ENCODE measurements at regions not wholly inside any gene's neighbourhood (a gene's known extent, or its start where the extent isn't known, plus 50 kb on each side); places are given as distances from the start of the nearest gene placed in this dataset.

DNA sequence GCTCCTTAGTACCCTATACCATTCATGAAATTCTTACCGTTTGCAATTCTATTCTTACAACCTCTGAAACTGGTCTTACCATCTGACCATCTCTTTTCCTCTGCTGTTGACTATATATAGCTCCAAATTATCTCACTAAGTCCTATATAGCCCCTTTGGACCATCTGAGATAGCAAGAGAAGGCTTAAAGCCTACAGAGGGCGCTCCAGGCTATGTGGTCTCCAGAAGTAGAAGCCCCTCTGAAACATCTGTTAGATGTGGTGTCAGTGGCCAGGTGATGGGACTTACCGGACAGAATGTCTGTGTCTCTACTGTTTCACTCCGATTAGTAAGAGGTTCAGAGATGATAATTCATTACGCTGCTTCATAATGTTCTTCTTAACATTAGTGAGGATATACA, 140.7 kb upstream of the BMP2 start:
- H3K79me2 ChIP-seq (ENCODE audit: insufficient read depth) = no peaks in the 10 kb centered on the region
- no peak overlapping the region for H3K4me2 ChIP-seq
- H3K9me2 ChIP-seq = no peaks in the 10 kb centered on the region
- H3K4me1 ChIP-seq (ENCODE audit: control insufficient read depth in 1 of 2, insufficient read depth in 2 of 2, low read depth in 1 of 2, low read length in 1 of 2) = no peaks in the 10 kb centered on the region
- no peak overlapping the region for H3K9ac ChIP-seq
- H3K4me3 ChIP-seq (ENCODE audit: low read depth in 2 of 2, low read length in 1 of 2) = no peak overlapping the region
- no peak overlapping the region for H3K27ac ChIP-seq (ENCODE audit: low read depth in 2 of 2, low read length in 1 of 2)
- ChIA-PET CTCF (no interaction called here), POLR2A (no interaction called here)
- no peaks in the 10 kb centered on the region for H3K9me3 ChIP-seq
- no peaks in the 10 kb centered on the region for H3K36me3 ChIP-seq (replicated peaks in 1 of 2; ENCODE audit: control insufficient read depth in 1 of 2, insufficient read depth in 2 of 2, low read length in 1 of 2)
- no peak for DNase-seq
- no peak overlapping the region for H2AFZ ChIP-seq (ENCODE audit: low read depth)
- WGBS (ENCODE audit: low lambda C conversion rate) = 29% methylated on average over 5 of the region's 5 CpGs
- H4K20me1 ChIP-seq (ENCODE audit: insufficient read depth) = no peaks in the 10 kb centered on the region
- H3K27me3 ChIP-seq (ENCODE audit: insufficient read depth) = no peaks in the 10 kb centered on the region; the same call in 1 of the 2 replicates
- TF ChIP-seq, protein P1, sequence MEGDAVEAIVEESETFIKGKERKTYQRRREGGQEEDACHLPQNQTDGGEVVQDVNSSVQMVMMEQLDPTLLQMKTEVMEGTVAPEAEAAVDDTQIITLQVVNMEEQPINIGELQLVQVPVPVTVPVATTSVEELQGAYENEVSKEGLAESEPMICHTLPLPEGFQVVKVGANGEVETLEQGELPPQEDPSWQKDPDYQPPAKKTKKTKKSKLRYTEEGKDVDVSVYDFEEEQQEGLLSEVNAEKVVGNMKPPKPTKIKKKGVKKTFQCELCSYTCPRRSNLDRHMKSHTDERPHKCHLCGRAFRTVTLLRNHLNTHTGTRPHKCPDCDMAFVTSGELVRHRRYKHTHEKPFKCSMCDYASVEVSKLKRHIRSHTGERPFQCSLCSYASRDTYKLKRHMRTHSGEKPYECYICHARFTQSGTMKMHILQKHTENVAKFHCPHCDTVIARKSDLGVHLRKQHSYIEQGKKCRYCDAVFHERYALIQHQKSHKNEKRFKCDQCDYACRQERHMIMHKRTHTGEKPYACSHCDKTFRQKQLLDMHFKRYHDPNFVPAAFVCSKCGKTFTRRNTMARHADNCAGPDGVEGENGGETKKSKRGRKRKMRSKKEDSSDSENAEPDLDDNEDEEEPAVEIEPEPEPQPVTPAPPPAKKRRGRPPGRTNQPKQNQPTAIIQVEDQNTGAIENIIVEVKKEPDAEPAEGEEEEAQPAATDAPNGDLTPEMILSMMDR (IDR thresholded peaks at IDR 0.05) = peak; percentile 18; the same call in 1 of the 2 replicates
- no peak for TF ChIP-seq TAF1 (IDR thresholded peaks at IDR 0.05; ENCODE audit: borderline replicate concordance, low read depth, low read length)
- no peaks in the 10 kb centered on the region for H3F3A ChIP-seq (replicated peaks; ENCODE audit: insufficient read depth)

DNA sequence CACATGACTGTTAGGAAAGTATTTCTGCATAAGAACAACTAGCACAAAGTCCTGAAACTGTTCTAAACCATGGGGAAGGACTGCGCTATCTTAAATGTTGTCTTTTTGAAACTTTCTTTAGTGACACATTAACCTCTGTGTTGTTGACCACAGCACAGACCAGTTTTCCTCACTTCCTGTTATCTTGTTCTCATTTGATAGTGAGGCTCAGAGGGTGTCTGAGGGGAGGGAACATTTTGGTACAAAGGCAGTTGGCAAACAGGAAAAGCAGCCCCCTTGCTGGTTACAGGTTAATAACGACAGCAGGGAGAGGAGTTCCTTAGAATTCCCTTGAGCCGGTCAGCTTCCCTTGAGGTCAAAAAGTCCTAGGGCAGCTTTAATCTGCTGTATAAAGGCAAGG, 143.5 kb upstream of the BMP2 start:
- no peak for TF ChIP-seq YY1 (IDR thresholded peaks at IDR 0.05; ENCODE audit: low read depth)
- TF ChIP-seq GATA2 (CRISPR knock-in tag; IDR thresholded peaks at IDR 0.05) = no peak
- TF ChIP-seq, protein P2, sequence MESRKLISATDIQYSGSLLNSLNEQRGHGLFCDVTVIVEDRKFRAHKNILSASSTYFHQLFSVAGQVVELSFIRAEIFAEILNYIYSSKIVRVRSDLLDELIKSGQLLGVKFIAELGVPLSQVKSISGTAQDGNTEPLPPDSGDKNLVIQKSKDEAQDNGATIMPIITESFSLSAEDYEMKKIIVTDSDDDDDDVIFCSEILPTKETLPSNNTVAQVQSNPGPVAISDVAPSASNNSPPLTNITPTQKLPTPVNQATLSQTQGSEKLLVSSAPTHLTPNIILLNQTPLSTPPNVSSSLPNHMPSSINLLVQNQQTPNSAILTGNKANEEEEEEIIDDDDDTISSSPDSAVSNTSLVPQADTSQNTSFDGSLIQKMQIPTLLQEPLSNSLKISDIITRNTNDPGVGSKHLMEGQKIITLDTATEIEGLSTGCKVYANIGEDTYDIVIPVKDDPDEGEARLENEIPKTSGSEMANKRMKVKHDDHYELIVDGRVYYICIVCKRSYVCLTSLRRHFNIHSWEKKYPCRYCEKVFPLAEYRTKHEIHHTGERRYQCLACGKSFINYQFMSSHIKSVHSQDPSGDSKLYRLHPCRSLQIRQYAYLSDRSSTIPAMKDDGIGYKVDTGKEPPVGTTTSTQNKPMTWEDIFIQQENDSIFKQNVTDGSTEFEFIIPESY (IDR thresholded peaks at IDR 0.05; ENCODE audit: borderline replicate concordance, low read depth) = no peak
- TF ChIP-seq, protein P3, sequence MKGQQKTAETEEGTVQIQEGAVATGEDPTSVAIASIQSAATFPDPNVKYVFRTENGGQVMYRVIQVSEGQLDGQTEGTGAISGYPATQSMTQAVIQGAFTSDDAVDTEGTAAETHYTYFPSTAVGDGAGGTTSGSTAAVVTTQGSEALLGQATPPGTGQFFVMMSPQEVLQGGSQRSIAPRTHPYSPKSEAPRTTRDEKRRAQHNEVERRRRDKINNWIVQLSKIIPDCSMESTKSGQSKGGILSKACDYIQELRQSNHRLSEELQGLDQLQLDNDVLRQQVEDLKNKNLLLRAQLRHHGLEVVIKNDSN (IDR thresholded peaks at IDR 0.05; ENCODE audit: borderline replicate concordance, low read depth) = no peak
- CTCF ChIA-PET = no interaction called here

DNA sequence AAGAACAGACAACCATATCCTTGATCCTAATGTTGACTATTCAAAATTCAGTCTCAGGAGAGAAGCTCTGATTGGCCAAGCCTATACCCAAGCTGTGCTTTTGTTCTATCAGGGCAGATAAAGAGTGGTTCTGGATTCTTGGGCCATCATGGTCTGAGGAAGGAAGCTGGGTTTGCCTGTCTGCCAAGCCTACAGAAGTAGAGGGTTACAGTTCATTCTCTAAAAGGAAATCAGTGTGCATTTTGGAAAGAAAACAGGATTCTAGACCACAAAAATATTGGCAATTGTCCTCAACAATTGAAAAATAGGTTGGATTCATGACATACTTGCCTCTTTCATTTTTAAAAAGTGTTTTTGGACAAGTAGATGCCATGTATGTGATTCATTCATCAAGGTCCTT, 145.4 kb upstream of the BMP2 start:
- no peaks in the 10 kb centered on the region for H3K36me3 ChIP-seq (replicated peaks in 1 of 2; ENCODE audit: control insufficient read depth in 1 of 2, insufficient read depth in 2 of 2, low read length in 1 of 2)
- H4K20me1 ChIP-seq (ENCODE audit: insufficient read depth) = no peaks in the 10 kb centered on the region
- no peaks in the 10 kb centered on the region for H3F3A ChIP-seq (replicated peaks; ENCODE audit: insufficient read depth)
- H3K4me3 ChIP-seq (ENCODE audit: low read depth in 2 of 2, low read length in 1 of 2) = no peak overlapping the region
- H3K27me3 ChIP-seq (ENCODE audit: insufficient read depth) = no peaks in the 10 kb centered on the region
- H3K9ac ChIP-seq = no peak overlapping the region
- ChIA-PET POLR2A (no interaction called here), CTCF (no interaction called here)
- no peaks in the 10 kb centered on the region for H3K9me3 ChIP-seq
- no peaks in the 10 kb centered on the region for H3K4me1 ChIP-seq (ENCODE audit: control insufficient read depth in 1 of 2, insufficient read depth in 2 of 2, low read depth in 1 of 2, low read length in 1 of 2)
- H2AFZ ChIP-seq (ENCODE audit: low read depth) = no peak overlapping the region
- H3K9me2 ChIP-seq = no peaks in the 10 kb centered on the region
- no peak overlapping the region for H3K27ac ChIP-seq (ENCODE audit: low read depth in 2 of 2, low read length in 1 of 2)
- H3K4me2 ChIP-seq = no peak overlapping the region
- DNase-seq = no peak
- H3K79me2 ChIP-seq (ENCODE audit: insufficient read depth) = no peaks in the 10 kb centered on the region
- TF ChIP-seq, protein P4, sequence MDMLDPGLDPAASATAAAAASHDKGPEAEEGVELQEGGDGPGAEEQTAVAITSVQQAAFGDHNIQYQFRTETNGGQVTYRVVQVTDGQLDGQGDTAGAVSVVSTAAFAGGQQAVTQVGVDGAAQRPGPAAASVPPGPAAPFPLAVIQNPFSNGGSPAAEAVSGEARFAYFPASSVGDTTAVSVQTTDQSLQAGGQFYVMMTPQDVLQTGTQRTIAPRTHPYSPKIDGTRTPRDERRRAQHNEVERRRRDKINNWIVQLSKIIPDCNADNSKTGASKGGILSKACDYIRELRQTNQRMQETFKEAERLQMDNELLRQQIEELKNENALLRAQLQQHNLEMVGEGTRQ (IDR thresholded peaks at IDR 0.05; ENCODE audit: borderline replicate concordance, low read depth, low read length) = no peak
- TF ChIP-seq, protein P3 (IDR thresholded peaks at IDR 0.05; ENCODE audit: borderline replicate concordance, low read depth) = no peak
- TF ChIP-seq CHD2 (IDR thresholded peaks at IDR 0.05; ENCODE audit: low read length, partially characterized antibody) (no peak), TCF12 (IDR thresholded peaks at IDR 0.05) (no peak), POLR2AphosphoS5 (IDR thresholded peaks at IDR 0.05; ENCODE audit: low read depth, low read length) (no peak), SIN3A (IDR thresholded peaks at IDR 0.05; ENCODE audit: borderline replicate concordance, low read depth, low read length) (no peak), ELF1 (IDR thresholded peaks at IDR 0.05) (no peak), YY1 (IDR thresholded peaks at IDR 0.05; ENCODE audit: low read depth) (no peak), GABPA (IDR thresholded peaks at IDR 0.05; ENCODE audit: low read depth) (no peak), MXI1 (IDR thresholded peaks at IDR 0.05; ENCODE audit: low read depth, low read length) (no peak), RAD21 (IDR thresholded peaks at IDR 0.05; ENCODE audit: low read length) (no peak), NRF1 (IDR thresholded peaks at IDR 0.05; ENCODE audit: low read depth, low read length) (no peak)
- TF ChIP-seq, protein P5, sequence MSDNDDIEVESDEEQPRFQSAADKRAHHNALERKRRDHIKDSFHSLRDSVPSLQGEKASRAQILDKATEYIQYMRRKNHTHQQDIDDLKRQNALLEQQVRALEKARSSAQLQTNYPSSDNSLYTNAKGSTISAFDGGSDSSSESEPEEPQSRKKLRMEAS (IDR thresholded peaks at IDR 0.05; ENCODE audit: low read depth) = no peak

More for the DNA sequence above, 143.5 kb upstream of the BMP2 start:
- Histone ChIP-seq H3K9me3 (no peaks in the 10 kb centered on the region), H3K27ac (ENCODE audit: low read depth in 2 of 2, low read length in 1 of 2) (no peak overlapping the region), H3K4me2 (no peak overlapping the region), H3K36me3 (replicated peaks in 1 of 2; ENCODE audit: control insufficient read depth in 1 of 2, insufficient read depth in 2 of 2, low read length in 1 of 2) (no peaks in the 10 kb centered on the region), H2AFZ (ENCODE audit: low read depth) (no peak overlapping the region), H3K4me1 (ENCODE audit: control insufficient read depth in 1 of 2, insufficient read depth in 2 of 2, low read depth in 1 of 2, low read length in 1 of 2) (no peaks in the 10 kb centered on the region), H3K4me3 (ENCODE audit: low read depth in 2 of 2, low read length in 1 of 2) (no peak overlapping the region), H3K9ac (no peak overlapping the region), H3K9me2 (no peaks in the 10 kb centered on the region), H4K20me1 (ENCODE audit: insufficient read depth) (no peaks in the 10 kb centered on the region), H3K79me2 (ENCODE audit: insufficient read depth) (no peaks in the 10 kb centered on the region), H3K27me3 (ENCODE audit: insufficient read depth) (no peaks in the 10 kb centered on the region; the same call in 1 of the 2 replicates), H3F3A (replicated peaks; ENCODE audit: insufficient read depth) (no peaks in the 10 kb centered on the region)
- POLR2A ChIA-PET = no interaction called here
- WGBS (ENCODE audit: low lambda C conversion rate) = 49% methylated on average over 3 of the region's 3 CpGs
- DNase-seq = no peak

Measured in SK-N-SH (cell line).